ENCODE measurements at regions not wholly inside any gene's neighbourhood (a gene's known extent, or its start where the extent isn't known, plus 50 kb on each side); places are given as distances from the start of the nearest gene placed in this dataset.

DNA sequence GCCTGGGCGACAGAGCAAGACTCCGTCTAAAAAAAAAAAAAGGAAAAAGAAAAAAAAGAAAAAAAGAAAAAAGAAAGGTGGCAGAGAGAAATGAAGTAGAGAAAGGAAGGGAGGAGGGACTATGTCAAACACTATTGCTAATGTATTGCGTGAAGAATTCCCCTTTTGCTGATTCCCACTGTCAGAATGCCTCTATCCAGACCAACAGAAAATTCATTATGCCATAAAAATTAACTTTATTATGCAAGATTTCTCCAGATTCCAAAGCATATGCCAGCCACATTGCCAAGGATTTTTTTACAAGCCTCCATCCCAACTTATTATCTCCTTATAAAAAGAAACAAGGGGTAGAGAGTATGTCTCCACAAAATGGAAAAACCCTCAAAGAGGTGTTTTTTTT, 209.3 kb downstream of the MTERF1 start:
- DNase-seq = no peak
- ATAC-seq = no peak
- no peaks in the 10 kb centered on the region for H3K27me3 ChIP-seq
- no peak overlapping the region for H3K27ac ChIP-seq
- H3K9me3 ChIP-seq = no peaks in the 10 kb centered on the region
- no peaks in the 10 kb centered on the region for H3K4me1 ChIP-seq
- TF ChIP-seq, protein P1, sequence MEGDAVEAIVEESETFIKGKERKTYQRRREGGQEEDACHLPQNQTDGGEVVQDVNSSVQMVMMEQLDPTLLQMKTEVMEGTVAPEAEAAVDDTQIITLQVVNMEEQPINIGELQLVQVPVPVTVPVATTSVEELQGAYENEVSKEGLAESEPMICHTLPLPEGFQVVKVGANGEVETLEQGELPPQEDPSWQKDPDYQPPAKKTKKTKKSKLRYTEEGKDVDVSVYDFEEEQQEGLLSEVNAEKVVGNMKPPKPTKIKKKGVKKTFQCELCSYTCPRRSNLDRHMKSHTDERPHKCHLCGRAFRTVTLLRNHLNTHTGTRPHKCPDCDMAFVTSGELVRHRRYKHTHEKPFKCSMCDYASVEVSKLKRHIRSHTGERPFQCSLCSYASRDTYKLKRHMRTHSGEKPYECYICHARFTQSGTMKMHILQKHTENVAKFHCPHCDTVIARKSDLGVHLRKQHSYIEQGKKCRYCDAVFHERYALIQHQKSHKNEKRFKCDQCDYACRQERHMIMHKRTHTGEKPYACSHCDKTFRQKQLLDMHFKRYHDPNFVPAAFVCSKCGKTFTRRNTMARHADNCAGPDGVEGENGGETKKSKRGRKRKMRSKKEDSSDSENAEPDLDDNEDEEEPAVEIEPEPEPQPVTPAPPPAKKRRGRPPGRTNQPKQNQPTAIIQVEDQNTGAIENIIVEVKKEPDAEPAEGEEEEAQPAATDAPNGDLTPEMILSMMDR (IDR thresholded peaks at IDR 0.05) = no peak
- intact Hi-C loops (cut with DNase I) = no loop called here
- H3K36me3 ChIP-seq = no peaks in the 10 kb centered on the region
- no peak overlapping the region for H3K4me3 ChIP-seq

GRCh38 chr7:91674470-91674869, 206.0 kb downstream of the MTERF1 start:
- Histone ChIP-seq H3K27me3 (no peaks in the 10 kb centered on the region), H3K4me3 (no peak overlapping the region), H3K4me1 (no peaks in the 10 kb centered on the region), H3K9me3 (peaks cover 0 to 13% of the 10 kb centered on the region in 2 donors), H3K27ac (no peak overlapping the region), H3K36me3 (no peaks in the 10 kb centered on the region)
- DNase-seq = no peak
- intact Hi-C loops (cut with DNase I) = no loop called here
- ATAC-seq = no peak
- TF ChIP-seq, protein P1 (IDR thresholded peaks at IDR 0.05) = no peak

DNA sequence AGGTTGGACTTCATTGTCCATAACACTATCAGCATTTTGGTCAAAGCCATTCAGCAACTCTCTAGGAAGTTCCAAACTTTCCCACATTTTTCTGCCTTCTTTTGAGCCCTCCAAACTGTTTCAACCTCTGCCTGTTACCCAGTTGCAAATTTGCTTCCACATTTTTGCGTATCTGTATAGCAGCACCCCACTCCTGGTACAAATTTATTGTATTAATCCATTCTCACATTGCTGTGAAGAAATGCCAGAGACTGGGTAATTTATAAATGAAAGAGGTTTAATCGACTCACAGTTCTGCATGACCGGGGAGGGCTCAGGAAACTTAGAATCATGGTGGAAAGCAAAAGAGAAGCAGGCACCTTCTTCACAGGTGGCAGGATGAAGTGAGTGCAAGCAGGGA, 198.8 kb downstream of the MTERF1 start:
- Histone ChIP-seq H3K36me3 (no peaks in the 10 kb centered on the region), H3K9me3 (peaks cover 0 to 44% of the 10 kb centered on the region in 2 donors), H3K4me3 (no peak overlapping the region), H3K27ac (no peak overlapping the region), H3K27me3 (no peaks in the 10 kb centered on the region), H3K4me1 (peaks cover 0 to 3% of the 10 kb centered on the region in 2 donors)
- DNase-seq (no peak), ATAC-seq (no peak)
- intact Hi-C loops (cut with DNase I) = no loop called here
- TF ChIP-seq, protein P1 (IDR thresholded peaks at IDR 0.05) = no peak

DNA sequence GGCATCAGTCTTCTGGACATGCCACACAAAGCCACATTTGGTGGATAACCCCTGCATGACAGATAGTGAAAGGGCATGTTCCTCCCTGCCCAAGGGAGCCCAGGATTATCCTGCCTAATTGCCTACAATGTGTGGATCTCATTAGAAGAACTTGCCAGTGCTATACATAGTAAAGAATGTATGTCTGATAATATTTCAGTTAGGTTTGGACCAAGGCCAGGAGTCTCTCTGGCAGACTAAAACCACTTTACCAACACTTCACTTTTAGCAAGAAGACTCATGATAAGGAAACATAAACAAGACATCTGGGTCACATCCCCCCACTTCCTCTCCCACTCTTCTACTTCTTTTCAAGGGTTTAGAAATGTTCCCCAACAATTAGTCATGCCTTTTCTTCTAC, 196.7 kb downstream of the MTERF1 start:
- no peaks in the 10 kb centered on the region for H3K27me3 ChIP-seq
- no peak overlapping the region for H3K27ac ChIP-seq
- peaks cover 0 to 3% of the 10 kb centered on the region in 2 donors for H3K4me1 ChIP-seq
- no peaks in the 10 kb centered on the region for H3K36me3 ChIP-seq
- TF ChIP-seq, protein P1 (IDR thresholded peaks at IDR 0.05) = no peak
- H3K4me3 ChIP-seq = no peak overlapping the region
- intact Hi-C loops (cut with DNase I) = no loop called here
- H3K9me3 ChIP-seq = peaks cover 0 to 36% of the 10 kb centered on the region in 2 donors
- peak in 2 of 4 donors; percentile 75 to 76 for DNase-seq
- peak; percentile 41 for ATAC-seq

GRCh38 chr7:91685544-91685943, 195.0 kb downstream of the MTERF1 start:
- intact Hi-C loops (cut with DNase I) = no loop called here
- DNase-seq (no peak), ATAC-seq (peak; percentile 57)

More at GRCh38 chr7:91685544-91685943, 195.0 kb downstream of the MTERF1 start:
- peaks cover 0 to 22% of the 10 kb centered on the region in 2 donors for H3K9me3 ChIP-seq
- H3K27ac ChIP-seq = no peak overlapping the region
- TF ChIP-seq, protein P1 (IDR thresholded peaks at IDR 0.05) = no peak
- H3K27me3 ChIP-seq = no peaks in the 10 kb centered on the region
- H3K4me3 ChIP-seq = no peak overlapping the region
- peaks cover 0 to 3% of the 10 kb centered on the region in 2 donors for H3K4me1 ChIP-seq
- no peaks in the 10 kb centered on the region for H3K36me3 ChIP-seq
